ENCODE measurements at regions not wholly inside any gene's neighbourhood (a gene's known extent, or its start where the extent isn't known, plus 50 kb on each side); places are given as distances from the start of the nearest gene placed in this dataset.
A peak's percentile ranks its signal among the peaks of the same experiment; 100 is the strongest.

- peak; percentile 75 to 77 for DNase-seq (ENCODE audit: low read depth in 2 of 2)
These were observed 63.6 kb downstream of the SPINK2 start for GRCh38 chr4:56757821-56758411.

GRCh38 chr4:56757261-56757746 is 64.2 kb downstream of the SPINK2 start:
- DNase-seq (ENCODE audit: low read depth in 2 of 2): no peak

- no peak for DNase-seq (ENCODE audit: low read depth in 2 of 2)
These were observed 65.6 kb downstream of the SPINK2 start for GRCh38 chr4:56755901-56756300.

- DNase-seq (ENCODE audit: low read depth in 2 of 2): no peak
These were observed 68.5 kb downstream of the SPINK2 start for GRCh38 chr4:56752985-56753384.

GRCh38 chr4:56750231-56750630 is 69.1 kb upstream of the HOPX start:
- no peak for DNase-seq (ENCODE audit: low read depth in 2 of 2)

- DNase-seq (ENCODE audit: low read depth in 2 of 2): no peak
These were observed 67.2 kb upstream of the HOPX start for GRCh38 chr4:56748271-56748670.

GRCh38 chr4:56746639-56747038 is 65.5 kb upstream of the HOPX start:
- no peak for DNase-seq (ENCODE audit: low read depth in 2 of 2)

GRCh38 chr4:56745042-56745441 is 63.9 kb upstream of the HOPX start:
- no peak for DNase-seq (ENCODE audit: low read depth in 2 of 2)

GRCh38 chr4:56744030-56744429 is 62.9 kb upstream of the HOPX start:
- no peak for DNase-seq (ENCODE audit: low read depth in 2 of 2)

GRCh38 chr4:56743550-56743949 is 62.5 kb upstream of the HOPX start:
- no peak for DNase-seq (ENCODE audit: low read depth in 2 of 2)

- no peak for DNase-seq (ENCODE audit: low read depth in 2 of 2)
These were observed 61.2 kb upstream of the HOPX start for GRCh38 chr4:56742080-56742871.

GRCh38 chr4:56741595-56741994 is 60.5 kb upstream of the HOPX start:
- DNase-seq (ENCODE audit: low read depth in 2 of 2): no peak

- DNase-seq (ENCODE audit: low read depth in 2 of 2): no peak
These were observed 58.1 kb upstream of the HOPX start for GRCh38 chr4:56739066-56739777.

GRCh38 chr4:56737666-56738065 is 56.6 kb upstream of the HOPX start:
- no peak for DNase-seq (ENCODE audit: low read depth in 2 of 2)

GRCh38 chr4:56733352-56733751 is 52.3 kb upstream of the HOPX start:
- no peak for DNase-seq (ENCODE audit: low read depth in 2 of 2)

GRCh38 chr4:56732301-56732700 is 51.2 kb upstream of the HOPX start:
- no peak for DNase-seq (ENCODE audit: low read depth in 2 of 2)

- DNase-seq (ENCODE audit: low read depth in 2 of 2): no peak
These were observed 50.8 kb upstream of the HOPX start for GRCh38 chr4:56731857-56732256.

Measured in stimulated activated CD4-positive, alpha-beta T cell treated with anti-CD3 and anti-CD28 coated beads, Interleukin-15, amount 100 ng/mL, for 48 hours (primary cell).